Caco-2 (cell line): ENCODE measurements at regions not wholly inside any gene's neighbourhood (a gene's known extent, or its start where the extent isn't known, plus 50 kb on each side); places are given as distances from the start of the nearest gene placed in this dataset. TPM values are rescaled to one million over a fixed set of nuclear protein-coding genes. Genes with fewer than 3 reads are reported as not detected.

Experiments
- BruUV-seq: library from RNA; stranded (reverse); fragments of 400-500 nt; replicated peaks from 2 replicates; lab custom pipeline; 2021; lab: Mats Ljungman, UMichigan
- CTCF ChIA-PET: fragments of 300-600 bp; sonication (Branson Sonifier 250); formaldehyde crosslinking; loops from one replicate; lab custom pipeline; 2022; ENCODE audit warnings: antibody characterized with exemption; lab: Charles Lee
- POLR2A ChIA-PET: fragments of 300-600 bp; sonication (Branson Sonifier 250); formaldehyde crosslinking; loops from one replicate; lab custom pipeline; 2022; ENCODE audit warnings: antibody characterized with exemption; lab: Charles Lee
- DNase-seq, 2 experiments: peaks; one replicate each; pipeline versions ENCODE4 v3.0.0 to v3.0.0-alpha.2; 2020 to 2022
- H3K27me3 ChIP-seq: replicated peaks from 2 replicates; pipeline ENCODE4 v1.6.0; 2011; ENCODE audit warnings: low read length; ENCODE audit not compliant: control insufficient read depth, insufficient read depth
- H3K36me3 ChIP-seq: 2 replicates; pipeline ENCODE4 v1.5.1; 2011; ENCODE audit warnings: low read length; ENCODE audit not compliant: control insufficient read depth, insufficient read depth
- H3K4me1 ChIP-seq: fragments of 250-450 bp; sonication (Bioruptor Pico); 2 replicates; pipeline ENCODE4 v1.5.1; 2020; ENCODE audit warnings: mild to moderate bottlenecking
- H3K4me3 ChIP-seq: 2 replicates; pipeline ENCODE4 v1.5.1; 2011; ENCODE audit warnings: low read depth, mild to moderate bottlenecking, control low read depth, low read length
- H3K9me3 ChIP-seq: fragments of 250-450 bp; sonication (Bioruptor Pico); 2 replicates; pipeline ENCODE4 v1.5.1; 2020; ENCODE audit warnings: mild to moderate bottlenecking, moderate library complexity
- H3K27ac Mint-ChIP-seq: one replicate; pipeline ENCODE4 v1.8.0; 2022; ENCODE audit warnings: mixed read lengths; ENCODE audit not compliant: unreplicated experiment
- H3K27me3 Mint-ChIP-seq: one replicate; pipeline ENCODE4 v1.8.0; 2022; ENCODE audit warnings: mixed read lengths; ENCODE audit not compliant: insufficient read depth, unreplicated experiment
- H3K36me3 Mint-ChIP-seq: one replicate; pipeline ENCODE4 v1.8.0; 2022; ENCODE audit warnings: mild to moderate bottlenecking, mixed read lengths; ENCODE audit not compliant: insufficient read depth, unreplicated experiment
- H3K4me1 Mint-ChIP-seq: one replicate; pipeline ENCODE4 v1.8.0; 2022; ENCODE audit warnings: low read depth, mixed read lengths; ENCODE audit not compliant: unreplicated experiment
- H3K4me3 Mint-ChIP-seq: one replicate; pipeline ENCODE4 v1.8.0; 2022; ENCODE audit warnings: mild to moderate bottlenecking, moderate library complexity, mixed read lengths; ENCODE audit not compliant: unreplicated experiment
- H3K9me3 Mint-ChIP-seq: one replicate; pipeline ENCODE4 v1.8.0; 2022; ENCODE audit warnings: mixed read lengths; ENCODE audit not compliant: unreplicated experiment
- intact Hi-C: fragments of 100-400 bp; cut with micrococcal nuclease; formaldehyde crosslinking; loops from one replicate; pipeline ENCODE4 v1.10.0; 2022; ENCODE audit not compliant: unreplicated experiment
- microRNA-seq: library from miRNA; unstranded; fragments of <30 nt; microRNA quantifications from one replicate; pipeline ENCODE4 v1.2.0, GENCODE V29; 2022
- TF ChIP-seq, protein P1 (sequence below), 2 experiments: fragments of 200-600 bp in 1 of 2; IDR thresholded peaks; 1 replicate in 1 of 2; 2 replicates in 1 of 2; pipeline versions ENCODE4 v1.5.1 to v1.8.0; 2011 to 2022; ENCODE audit warnings: antibody characterized with exemption in 1 of 2, control low read depth in 1 of 2, inconsistent platforms in 1 of 2, low read depth in 1 of 2, low read length in 1 of 2, mild to moderate bottlenecking in 1 of 2, moderate library complexity in 1 of 2; ENCODE audit not compliant: insufficient read depth in 1 of 2, severe bottlenecking in 1 of 2, unreplicated experiment in 1 of 2

DNA sequence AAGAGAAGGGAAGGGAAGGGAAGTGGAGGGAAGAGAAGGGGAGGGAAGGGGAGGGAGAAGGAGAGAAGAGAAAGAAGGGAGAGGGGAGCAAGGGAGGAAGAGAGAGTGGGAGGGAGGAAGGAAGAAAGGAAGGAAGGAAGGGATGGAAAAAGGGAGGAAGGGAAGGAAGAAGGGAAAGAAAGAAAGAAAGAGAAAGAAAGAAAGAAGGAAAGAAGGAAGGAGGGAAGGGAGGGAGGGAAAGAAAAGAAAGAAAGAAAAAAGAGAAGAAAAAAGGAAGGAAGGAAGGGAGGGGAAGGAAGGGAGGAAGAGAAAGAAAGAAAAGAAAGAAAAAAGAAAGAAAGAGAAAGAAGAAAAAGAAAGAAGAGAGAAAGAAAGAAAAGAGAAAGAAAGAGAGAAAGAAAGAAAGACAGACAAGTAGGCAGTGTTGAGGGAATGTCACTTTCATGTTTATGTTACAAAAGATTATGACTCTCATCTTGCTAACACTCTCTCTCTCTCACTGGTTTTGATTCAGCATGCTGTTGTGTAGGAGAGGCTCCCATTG lies 58.0 kb upstream of the ZNF804A start:
- Mint-ChIP-seq H3K4me1 (no peaks in the 10 kb centered on the region), H3K36me3 (no peaks in the 10 kb centered on the region), H3K4me3 (no peak overlapping the region), H3K9me3 (no peaks in the 10 kb centered on the region), H3K27ac (no peak overlapping the region), H3K27me3 (no peaks in the 10 kb centered on the region)
- Histone ChIP-seq H3K4me1 (no peaks in the 10 kb centered on the region), H3K27me3 (no peaks in the 10 kb centered on the region), H3K4me3 (no peak overlapping the region), H3K36me3 (no peaks in the 10 kb centered on the region), H3K9me3 (no peaks in the 10 kb centered on the region)
- POLR2A ChIA-PET: no interaction called here
- CTCF ChIA-PET: no interaction called here
- TF ChIP-seq, protein P1, sequence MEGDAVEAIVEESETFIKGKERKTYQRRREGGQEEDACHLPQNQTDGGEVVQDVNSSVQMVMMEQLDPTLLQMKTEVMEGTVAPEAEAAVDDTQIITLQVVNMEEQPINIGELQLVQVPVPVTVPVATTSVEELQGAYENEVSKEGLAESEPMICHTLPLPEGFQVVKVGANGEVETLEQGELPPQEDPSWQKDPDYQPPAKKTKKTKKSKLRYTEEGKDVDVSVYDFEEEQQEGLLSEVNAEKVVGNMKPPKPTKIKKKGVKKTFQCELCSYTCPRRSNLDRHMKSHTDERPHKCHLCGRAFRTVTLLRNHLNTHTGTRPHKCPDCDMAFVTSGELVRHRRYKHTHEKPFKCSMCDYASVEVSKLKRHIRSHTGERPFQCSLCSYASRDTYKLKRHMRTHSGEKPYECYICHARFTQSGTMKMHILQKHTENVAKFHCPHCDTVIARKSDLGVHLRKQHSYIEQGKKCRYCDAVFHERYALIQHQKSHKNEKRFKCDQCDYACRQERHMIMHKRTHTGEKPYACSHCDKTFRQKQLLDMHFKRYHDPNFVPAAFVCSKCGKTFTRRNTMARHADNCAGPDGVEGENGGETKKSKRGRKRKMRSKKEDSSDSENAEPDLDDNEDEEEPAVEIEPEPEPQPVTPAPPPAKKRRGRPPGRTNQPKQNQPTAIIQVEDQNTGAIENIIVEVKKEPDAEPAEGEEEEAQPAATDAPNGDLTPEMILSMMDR (IDR thresholded peaks at IDR 0.05; ENCODE audit: insufficient read depth in 1 of 2, low read depth in 1 of 2, low read length in 1 of 2, severe bottlenecking in 1 of 2, unreplicated experiment in 1 of 2): no peak
- intact Hi-C loops: no loop called here
- DNase-seq: no peak
- no TSS peak for BruUV-seq

DNA sequence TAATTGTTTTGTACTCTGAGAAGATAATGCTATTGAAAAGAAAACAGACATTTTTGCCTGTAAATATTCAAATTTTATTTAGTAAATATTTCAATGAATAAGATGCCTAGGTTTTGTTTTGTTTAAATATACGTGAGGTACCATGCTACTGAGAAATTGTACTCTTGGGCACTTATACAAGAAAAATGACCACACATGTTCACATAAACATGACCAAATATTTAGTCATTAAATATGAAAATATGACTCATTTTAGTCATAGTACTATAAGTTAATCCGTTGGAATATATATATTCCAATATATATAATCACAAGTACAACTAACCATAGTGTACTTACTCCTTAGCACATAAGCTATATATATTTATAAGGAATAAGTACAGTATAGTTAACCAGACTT lies 56.7 kb upstream of the ZNF804A start:
- ChIA-PET POLR2A (no interaction called here), CTCF (no interaction called here)
- no TSS peak for BruUV-seq
- intact Hi-C loops: no loop called here
- H3K9me3 Mint-ChIP-seq: no peaks in the 10 kb centered on the region
- Histone ChIP-seq H3K27me3 (no peaks in the 10 kb centered on the region), H3K36me3 (no peaks in the 10 kb centered on the region), H3K4me3 (no peak overlapping the region), H3K4me1 (no peaks in the 10 kb centered on the region), H3K9me3 (no peaks in the 10 kb centered on the region)
- no peak for DNase-seq
- TF ChIP-seq, protein P1 (IDR thresholded peaks at IDR 0.05; ENCODE audit: insufficient read depth in 1 of 2, low read depth in 1 of 2, low read length in 1 of 2, severe bottlenecking in 1 of 2, unreplicated experiment in 1 of 2): no peak
- no peaks in the 10 kb centered on the region for H3K4me1 Mint-ChIP-seq
- no peak overlapping the region for H3K27ac Mint-ChIP-seq
- H3K36me3 Mint-ChIP-seq: no peaks in the 10 kb centered on the region
- no peaks in the 10 kb centered on the region for H3K27me3 Mint-ChIP-seq
- no peak overlapping the region for H3K4me3 Mint-ChIP-seq

DNA sequence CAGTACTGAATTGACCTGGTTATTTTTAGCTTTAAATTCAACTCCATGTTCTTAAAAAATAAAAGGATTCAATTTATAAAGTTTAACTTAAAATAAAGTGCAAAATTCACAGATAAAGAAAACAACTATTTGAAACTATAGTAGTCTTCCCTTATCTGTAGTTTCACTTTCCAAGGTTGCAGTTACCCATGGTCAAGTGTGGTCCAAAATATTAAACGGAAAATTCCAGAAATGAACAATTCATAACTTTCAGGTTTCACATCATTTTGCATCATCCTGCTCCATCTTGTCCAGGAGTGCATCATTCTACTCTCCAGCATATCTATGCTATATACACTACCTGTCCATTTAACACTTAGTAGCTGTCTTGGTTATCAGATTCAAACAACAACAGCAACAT lies 54.5 kb upstream of the ZNF804A start:
- no peaks in the 10 kb centered on the region for H3K4me1 Mint-ChIP-seq
- H3K9me3 Mint-ChIP-seq: no peaks in the 10 kb centered on the region
- Histone ChIP-seq H3K36me3 (no peaks in the 10 kb centered on the region), H3K4me1 (no peaks in the 10 kb centered on the region), H3K27me3 (no peaks in the 10 kb centered on the region), H3K9me3 (no peaks in the 10 kb centered on the region), H3K4me3 (no peak overlapping the region)
- no peak overlapping the region for H3K4me3 Mint-ChIP-seq
- no peaks in the 10 kb centered on the region for H3K27me3 Mint-ChIP-seq
- no peak overlapping the region for H3K27ac Mint-ChIP-seq
- ChIA-PET POLR2A (no interaction called here), CTCF (no interaction called here)
- no TSS peak for BruUV-seq
- TF ChIP-seq, protein P1 (IDR thresholded peaks at IDR 0.05; ENCODE audit: insufficient read depth in 1 of 2, low read depth in 1 of 2, low read length in 1 of 2, severe bottlenecking in 1 of 2, unreplicated experiment in 1 of 2): no peak
- H3K36me3 Mint-ChIP-seq: no peaks in the 10 kb centered on the region
- intact Hi-C loops: no loop called here
- DNase-seq: no peak

Small RNA genes in the stretch of these regions (microRNA-seq; reads per million reads assigned to microRNA genes)
- gene MIR548AE1: not detected
